Upper lobe of right lung (tissue), 1 donor: ENCODE measurements at regions not wholly inside any gene's neighbourhood (a gene's known extent, or its start where the extent isn't known, plus 50 kb on each side); places are given as distances from the start of the nearest gene placed in this dataset.

ENCODE experiments used
- ATAC-seq: fragments of 200-7000 bp; cut with Tn5 transposase; one replicate; pipeline ENCODE4 v1.9.1; 2020; ENCODE audit warnings: mild to moderate bottlenecking, moderate library complexity
- DNase-seq: peaks from one replicate; pipeline ENCODE4 v3.0.0-alpha.2; 2020
- H3K27ac ChIP-seq: fragments of 200-600 bp; one replicate; pipeline ENCODE4 v1.8.0; 2022
- H3K27me3 ChIP-seq: fragments of 200-600 bp; one replicate; pipeline ENCODE4 v1.8.0; 2022; ENCODE audit warnings: mild to moderate bottlenecking
- H3K36me3 ChIP-seq: fragments of 200-600 bp; one replicate; pipeline ENCODE4 v1.8.0; 2022
- H3K4me1 ChIP-seq: fragments of 200-600 bp; one replicate; pipeline ENCODE4 v1.8.0; 2022
- H3K4me3 ChIP-seq: fragments of 200-600 bp; one replicate; pipeline ENCODE4 v1.8.0; 2022; ENCODE audit warnings: mild to moderate bottlenecking
- H3K9me3 ChIP-seq: fragments of 200-600 bp; one replicate; pipeline ENCODE4 v1.8.0; 2022
- intact Hi-C: fragments of 100-400 bp; cut with DNase I; formaldehyde crosslinking; loops from one replicate; pipeline ENCODE4 v1.11.0; 2022
- TF ChIP-seq, protein P1 (sequence below): fragments of 200-600 bp; IDR thresholded peaks from one replicate; pipeline ENCODE4 v1.8.0; 2022; ENCODE audit warnings: antibody characterized with exemption
- donor health status: DM: no; HTN: yes; CAD: no; lungs with severe emphysema.

GRCh38 chr12:84376320-84376719, 536.3 kb downstream of the SLC6A15 start:
- intact Hi-C loops, result no loop called here
- H3K27me3 ChIP-seq, result no peaks in the 10 kb centered on the region
- H3K27ac ChIP-seq, result no peak overlapping the region
- no peaks in the 10 kb centered on the region for H3K4me1 ChIP-seq
- TF ChIP-seq, protein P1, sequence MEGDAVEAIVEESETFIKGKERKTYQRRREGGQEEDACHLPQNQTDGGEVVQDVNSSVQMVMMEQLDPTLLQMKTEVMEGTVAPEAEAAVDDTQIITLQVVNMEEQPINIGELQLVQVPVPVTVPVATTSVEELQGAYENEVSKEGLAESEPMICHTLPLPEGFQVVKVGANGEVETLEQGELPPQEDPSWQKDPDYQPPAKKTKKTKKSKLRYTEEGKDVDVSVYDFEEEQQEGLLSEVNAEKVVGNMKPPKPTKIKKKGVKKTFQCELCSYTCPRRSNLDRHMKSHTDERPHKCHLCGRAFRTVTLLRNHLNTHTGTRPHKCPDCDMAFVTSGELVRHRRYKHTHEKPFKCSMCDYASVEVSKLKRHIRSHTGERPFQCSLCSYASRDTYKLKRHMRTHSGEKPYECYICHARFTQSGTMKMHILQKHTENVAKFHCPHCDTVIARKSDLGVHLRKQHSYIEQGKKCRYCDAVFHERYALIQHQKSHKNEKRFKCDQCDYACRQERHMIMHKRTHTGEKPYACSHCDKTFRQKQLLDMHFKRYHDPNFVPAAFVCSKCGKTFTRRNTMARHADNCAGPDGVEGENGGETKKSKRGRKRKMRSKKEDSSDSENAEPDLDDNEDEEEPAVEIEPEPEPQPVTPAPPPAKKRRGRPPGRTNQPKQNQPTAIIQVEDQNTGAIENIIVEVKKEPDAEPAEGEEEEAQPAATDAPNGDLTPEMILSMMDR, result no peak
- no peak overlapping the region for H3K4me3 ChIP-seq
- no peak for ATAC-seq
- no peaks in the 10 kb centered on the region for H3K9me3 ChIP-seq
- no peak for DNase-seq
- H3K36me3 ChIP-seq, result no peaks in the 10 kb centered on the region

DNA sequence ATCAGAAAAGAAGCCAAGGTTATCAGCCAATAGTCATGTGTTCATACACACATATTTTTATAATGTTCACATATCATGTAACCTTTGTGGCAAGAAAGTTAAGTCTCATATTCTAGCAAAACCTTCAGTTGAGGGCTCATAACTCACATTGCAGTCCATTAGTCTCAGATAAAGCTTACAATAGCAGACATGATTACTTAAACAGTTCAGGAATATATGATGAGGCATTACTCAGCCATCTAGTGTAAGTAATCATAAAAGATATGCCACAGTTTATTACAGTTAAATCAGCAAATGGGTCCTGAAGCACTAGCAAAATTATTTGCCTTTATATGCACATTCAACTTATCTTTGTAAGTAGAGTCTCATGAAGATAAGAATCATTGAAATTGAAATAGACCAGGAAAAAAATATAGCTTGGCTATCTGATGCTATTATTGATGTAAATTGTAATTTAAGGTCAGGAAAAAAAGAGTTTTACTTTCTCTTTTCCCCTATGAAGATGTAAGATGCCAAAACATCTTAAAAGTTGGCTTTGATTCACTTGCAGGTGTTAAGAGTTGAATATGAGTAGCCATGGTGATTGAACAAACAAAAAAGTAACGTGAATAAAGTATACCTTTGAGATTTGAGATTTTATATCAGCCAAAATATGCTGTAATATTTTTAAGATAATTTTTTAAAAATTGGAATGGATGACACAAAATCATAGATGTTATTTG, 537.0 kb downstream of the SLC6A15 start:
- intact Hi-C loops, result no loop called here
- DNase-seq (no peak), ATAC-seq (no peak)
- H3K36me3 ChIP-seq, result no peaks in the 10 kb centered on the region
- TF ChIP-seq, protein P1, result no peak
- no peaks in the 10 kb centered on the region for H3K4me1 ChIP-seq
- H3K4me3 ChIP-seq, result no peak overlapping the region
- no peak overlapping the region for H3K27ac ChIP-seq
- no peaks in the 10 kb centered on the region for H3K9me3 ChIP-seq
- no peaks in the 10 kb centered on the region for H3K27me3 ChIP-seq

DNA sequence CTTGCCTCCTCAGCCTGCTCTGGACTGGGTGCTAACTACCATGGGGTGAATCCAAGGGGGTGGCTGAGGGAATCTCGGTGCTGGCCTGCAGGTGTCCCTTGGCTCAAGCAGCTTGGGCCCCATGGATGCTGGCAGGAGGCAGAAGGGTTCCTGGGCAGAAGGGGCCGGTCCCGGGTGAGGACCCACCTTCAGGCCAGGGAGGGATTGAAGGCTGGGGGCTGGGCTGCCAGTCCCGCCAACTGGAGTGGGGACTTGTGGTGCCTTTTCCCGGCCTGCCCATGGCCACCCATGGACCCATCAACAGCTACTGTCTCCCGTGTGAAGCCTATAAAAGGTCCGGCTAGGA, 550.1 kb downstream of the SLC6A15 start:
- H3K9me3 ChIP-seq, result no peaks in the 10 kb centered on the region
- peak; percentile 45 for DNase-seq
- no peaks in the 10 kb centered on the region for H3K27me3 ChIP-seq
- H3K36me3 ChIP-seq, result no peaks in the 10 kb centered on the region
- peak; percentile 15 for ATAC-seq
- H3K4me1 ChIP-seq, result no peaks in the 10 kb centered on the region
- H3K27ac ChIP-seq, result no peak overlapping the region
- TF ChIP-seq, protein P1, result no peak
- intact Hi-C loops, result no loop called here
- H3K4me3 ChIP-seq, result no peak overlapping the region

- H3K4me3 ChIP-seq, result no peak overlapping the region
- H3K4me1 ChIP-seq, result no peaks in the 10 kb centered on the region
- no peaks in the 10 kb centered on the region for H3K27me3 ChIP-seq
- H3K36me3 ChIP-seq, result no peaks in the 10 kb centered on the region
- TF ChIP-seq, protein P1, result no peak
- ATAC-seq (peak; percentile 38), DNase-seq (peak; percentile 52)
- H3K27ac ChIP-seq, result no peak overlapping the region
- intact Hi-C loops, result no loop called here
- no peaks in the 10 kb centered on the region for H3K9me3 ChIP-seq
These were observed 550.7 kb downstream of the SLC6A15 start for GRCh38 chr12:84361651-84362551.

DNA sequence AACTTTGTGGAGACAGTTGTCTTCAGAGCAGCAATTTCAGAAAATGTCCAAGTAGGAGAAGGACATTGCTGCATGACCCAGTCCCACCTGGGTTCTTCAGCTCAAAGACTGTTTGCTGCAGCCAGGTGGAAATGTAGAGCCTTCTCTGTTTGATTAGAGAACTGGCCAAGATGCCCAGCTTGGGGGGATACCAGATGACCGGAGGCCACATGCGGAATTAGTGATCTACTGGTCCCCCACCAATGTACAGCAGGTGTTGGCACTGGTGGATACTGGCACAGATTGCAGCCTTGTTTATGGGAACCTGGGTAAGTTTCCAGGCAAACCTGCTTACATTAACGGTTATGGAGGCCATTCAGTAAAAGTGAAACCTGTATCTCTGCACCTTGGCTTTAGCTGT, 555.3 kb downstream of the SLC6A15 start:
- H3K4me1 ChIP-seq, result no peaks in the 10 kb centered on the region
- intact Hi-C loops, result no loop called here
- H3K4me3 ChIP-seq, result no peak overlapping the region
- H3K27me3 ChIP-seq, result no peaks in the 10 kb centered on the region
- H3K27ac ChIP-seq, result no peak overlapping the region
- TF ChIP-seq, protein P1, result no peak
- DNase-seq, result no peak
- no peaks in the 10 kb centered on the region for H3K36me3 ChIP-seq
- no peak for ATAC-seq
- no peaks in the 10 kb centered on the region for H3K9me3 ChIP-seq
